ENCODE measurements at regions not wholly inside any gene's neighbourhood (a gene's known extent, or its start where the extent isn't known, plus 50 kb on each side); places are given as distances from the start of the nearest gene placed in this dataset.

DNA sequence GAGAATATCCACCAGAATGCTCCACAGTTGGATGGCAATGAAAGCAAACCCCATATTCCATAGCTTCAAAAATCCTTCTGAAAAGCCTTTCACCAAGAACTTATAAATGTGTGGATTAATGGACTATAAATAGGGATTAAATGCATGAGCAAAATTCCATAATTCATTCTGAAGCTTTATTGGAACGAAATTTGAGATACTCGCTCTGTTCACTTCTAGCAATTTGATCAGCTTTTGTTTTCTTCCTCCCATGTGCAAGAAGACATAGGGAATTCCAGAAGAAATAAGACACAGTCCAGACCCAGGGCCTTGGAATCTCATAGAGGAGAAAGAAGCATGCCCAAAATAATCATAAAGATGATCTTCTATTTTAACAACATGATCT is 285.9 kb upstream of the TMPO start (continued):
- TF ChIP-seq, protein P1, sequence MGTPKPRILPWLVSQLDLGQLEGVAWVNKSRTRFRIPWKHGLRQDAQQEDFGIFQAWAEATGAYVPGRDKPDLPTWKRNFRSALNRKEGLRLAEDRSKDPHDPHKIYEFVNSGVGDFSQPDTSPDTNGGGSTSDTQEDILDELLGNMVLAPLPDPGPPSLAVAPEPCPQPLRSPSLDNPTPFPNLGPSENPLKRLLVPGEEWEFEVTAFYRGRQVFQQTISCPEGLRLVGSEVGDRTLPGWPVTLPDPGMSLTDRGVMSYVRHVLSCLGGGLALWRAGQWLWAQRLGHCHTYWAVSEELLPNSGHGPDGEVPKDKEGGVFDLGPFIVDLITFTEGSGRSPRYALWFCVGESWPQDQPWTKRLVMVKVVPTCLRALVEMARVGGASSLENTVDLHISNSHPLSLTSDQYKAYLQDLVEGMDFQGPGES (IDR thresholded peaks at IDR 0.05; ENCODE audit: low read depth, low read length), result no peak
- no peak for TF ChIP-seq GATA2 (CRISPR knock-in tag; IDR thresholded peaks at IDR 0.05)
- TF ChIP-seq POLR2AphosphoS5 (IDR thresholded peaks at IDR 0.05; ENCODE audit: low read depth, low read length), result no peak
- TF ChIP-seq TCF12 (IDR thresholded peaks at IDR 0.05), result no peak

DNA sequence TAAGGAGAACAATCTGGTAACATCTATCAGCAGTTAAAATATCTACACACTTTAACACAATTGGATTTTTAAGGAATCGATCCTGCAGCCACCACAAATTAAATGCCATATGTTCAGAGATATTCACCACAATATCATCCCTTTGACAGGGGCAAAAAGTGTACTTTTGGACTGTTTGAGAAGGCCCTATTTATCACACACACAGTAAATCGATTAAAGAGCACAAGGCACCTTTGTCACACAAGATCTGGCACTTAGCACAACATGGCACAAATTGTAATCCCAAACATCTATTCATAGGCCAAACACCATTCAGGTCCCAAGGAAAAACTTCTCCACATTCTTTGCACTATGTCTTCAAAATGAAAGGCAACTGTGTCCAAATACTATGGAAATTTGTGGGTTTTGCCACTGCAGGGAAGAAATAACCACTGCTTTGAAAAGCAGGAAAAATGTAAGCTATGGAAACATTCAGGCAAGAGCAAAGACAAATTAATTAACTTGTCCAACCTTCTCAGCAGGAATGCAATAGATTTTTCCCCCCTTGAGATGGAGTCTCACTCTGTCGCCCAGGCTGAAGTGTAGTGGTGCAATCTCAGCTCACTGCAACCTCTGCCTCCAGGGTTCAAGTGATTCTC is 282.5 kb upstream of the TMPO start:
- Histone ChIP-seq H3K9ac (no peak overlapping the region), H3K79me2 (ENCODE audit: insufficient read depth) (no peaks in the 10 kb centered on the region), H3K27me3 (ENCODE audit: insufficient read depth) (no peaks in the 10 kb centered on the region), H3K4me3 (ENCODE audit: low read depth in 2 of 2, low read length in 1 of 2) (no peak overlapping the region), H3K9me3 (no peaks in the 10 kb centered on the region), H3F3A (replicated peaks; ENCODE audit: insufficient read depth) (no peaks in the 10 kb centered on the region), H3K4me2 (no peak overlapping the region), H3K4me1 (ENCODE audit: control insufficient read depth in 1 of 2, insufficient read depth in 2 of 2, low read depth in 1 of 2, low read length in 1 of 2) (no peaks in the 10 kb centered on the region), H3K27ac (ENCODE audit: low read depth in 2 of 2, low read length in 1 of 2) (no peak overlapping the region), H4K20me1 (ENCODE audit: insufficient read depth) (no peaks in the 10 kb centered on the region), H3K9me2 (no peaks in the 10 kb centered on the region), H3K36me3 (replicated peaks in 1 of 2; ENCODE audit: control insufficient read depth in 1 of 2, insufficient read depth in 2 of 2, low read length in 1 of 2) (no peaks in the 10 kb centered on the region), H2AFZ (ENCODE audit: low read depth) (no peak overlapping the region)
- no peak for DNase-seq
- TF ChIP-seq ZBTB33 (IDR thresholded peaks at IDR 0.05; ENCODE audit: borderline replicate concordance, low read depth), result no peak
- ChIA-PET POLR2A (no interaction called here), CTCF (no interaction called here)
- 22% methylated on average over 3 of the region's 3 CpGs for WGBS (ENCODE audit: low lambda C conversion rate)

GRCh38 chr12:98235301-98235700 is 280.1 kb upstream of the TMPO start:
- TF ChIP-seq GABPA (IDR thresholded peaks at IDR 0.05; ENCODE audit: low read depth) (no peak), RXRA (IDR thresholded peaks at IDR 0.05; ENCODE audit: borderline replicate concordance, low read depth) (no peak), USF1 (IDR thresholded peaks at IDR 0.05; ENCODE audit: borderline replicate concordance, low read depth) (no peak), CHD2 (IDR thresholded peaks at IDR 0.05; ENCODE audit: low read length, partially characterized antibody) (no peak), NRF1 (IDR thresholded peaks at IDR 0.05; ENCODE audit: low read depth, low read length) (no peak), TEAD4 (IDR thresholded peaks at IDR 0.05; ENCODE audit: borderline replicate concordance, insufficient read depth) (no peak), JUND (IDR thresholded peaks at IDR 0.05) (no peak)
- TF ChIP-seq, protein P2, sequence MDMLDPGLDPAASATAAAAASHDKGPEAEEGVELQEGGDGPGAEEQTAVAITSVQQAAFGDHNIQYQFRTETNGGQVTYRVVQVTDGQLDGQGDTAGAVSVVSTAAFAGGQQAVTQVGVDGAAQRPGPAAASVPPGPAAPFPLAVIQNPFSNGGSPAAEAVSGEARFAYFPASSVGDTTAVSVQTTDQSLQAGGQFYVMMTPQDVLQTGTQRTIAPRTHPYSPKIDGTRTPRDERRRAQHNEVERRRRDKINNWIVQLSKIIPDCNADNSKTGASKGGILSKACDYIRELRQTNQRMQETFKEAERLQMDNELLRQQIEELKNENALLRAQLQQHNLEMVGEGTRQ (IDR thresholded peaks at IDR 0.05; ENCODE audit: borderline replicate concordance, low read depth, low read length), result no peak
- ChIA-PET CTCF (no interaction called here), POLR2A (no interaction called here)
- Histone ChIP-seq H3F3A (replicated peaks; ENCODE audit: insufficient read depth) (peaks cover 5% of the 10 kb centered on the region), H3K4me1 (ENCODE audit: control insufficient read depth in 1 of 2, insufficient read depth in 2 of 2, low read depth in 1 of 2, low read length in 1 of 2) (no peaks in the 10 kb centered on the region; a peak in 1 of 4 replicates), H3K4me2 (no peak overlapping the region), H4K20me1 (ENCODE audit: insufficient read depth) (no peaks in the 10 kb centered on the region), H3K9ac (no peak overlapping the region), H3K9me2 (no peaks in the 10 kb centered on the region), H3K79me2 (ENCODE audit: insufficient read depth) (no peaks in the 10 kb centered on the region), H3K4me3 (ENCODE audit: low read depth in 2 of 2, low read length in 1 of 2) (no peak overlapping the region), H3K27me3 (ENCODE audit: insufficient read depth) (no peaks in the 10 kb centered on the region), H3K9me3 (no peaks in the 10 kb centered on the region), H3K27ac (ENCODE audit: low read depth in 2 of 2, low read length in 1 of 2) (no peak overlapping the region), H3K36me3 (replicated peaks in 1 of 2; ENCODE audit: control insufficient read depth in 1 of 2, insufficient read depth in 2 of 2, low read length in 1 of 2) (no peaks in the 10 kb centered on the region), H2AFZ (ENCODE audit: low read depth) (no peak overlapping the region)
- WGBS (ENCODE audit: low lambda C conversion rate), result 42% methylated on average over 2 of the region's 2 CpGs
- no peak for DNase-seq

All from SK-N-SH (cell line).